NT2/D1 (cell line): ENCODE measurements at regions not wholly inside any gene's neighbourhood (a gene's known extent, or its start where the extent isn't known, plus 50 kb on each side); places are given as distances from the start of the nearest gene placed in this dataset.

ENCODE experiments used
- YY1 ChIP-seq: IDR thresholded peaks from 2 replicates; pipeline ENCODE4 v1.6.1; 2011; ENCODE audit not compliant: insufficient read length, insufficient read depth
- ZNF274 ChIP-seq: IDR thresholded peaks from 2 replicates; pipeline ENCODE4 v1.6.1; 2011; ENCODE audit warnings: mild to moderate bottlenecking, low read depth, low read length

DNA sequence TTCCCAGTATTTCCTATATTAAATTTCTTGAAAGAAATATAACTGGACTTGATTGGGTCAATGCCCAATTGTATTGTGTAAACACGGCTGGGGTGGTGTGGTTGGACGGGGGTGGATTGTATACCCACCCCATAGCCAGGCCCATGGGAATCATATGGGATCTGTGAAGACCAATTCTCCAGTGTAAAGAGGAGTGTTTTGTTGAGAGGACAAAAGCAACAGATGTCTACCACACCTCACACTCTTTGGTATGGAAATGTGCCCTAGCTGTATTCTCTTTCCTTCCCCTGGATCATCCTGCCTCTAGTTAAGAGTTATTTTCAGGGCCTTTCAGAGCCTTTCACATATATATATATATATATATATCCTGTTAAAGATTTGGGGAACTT is 57.5 kb upstream of the TGIF1 start:
- TF ChIP-seq YY1 (no peak), ZNF274 (no peak)
